GM21786 (cell line): ENCODE measurements at regions not wholly inside any gene's neighbourhood (a gene's known extent, or its start where the extent isn't known, plus 50 kb on each side); places are given as distances from the start of the nearest gene placed in this dataset.
"Not testable (repeated sequence)": the region's sequence is repeated elsewhere in the genome, so short reads cannot be mapped to it uniquely, and the experiment has no call there.

Source experiments
- ATAC-seq: cut with Tn5 transposase; IDR thresholded peaks from one replicate; pipeline ENCODE4 v1.9.1; 2021; ENCODE audit not compliant: unreplicated experiment

DNA sequence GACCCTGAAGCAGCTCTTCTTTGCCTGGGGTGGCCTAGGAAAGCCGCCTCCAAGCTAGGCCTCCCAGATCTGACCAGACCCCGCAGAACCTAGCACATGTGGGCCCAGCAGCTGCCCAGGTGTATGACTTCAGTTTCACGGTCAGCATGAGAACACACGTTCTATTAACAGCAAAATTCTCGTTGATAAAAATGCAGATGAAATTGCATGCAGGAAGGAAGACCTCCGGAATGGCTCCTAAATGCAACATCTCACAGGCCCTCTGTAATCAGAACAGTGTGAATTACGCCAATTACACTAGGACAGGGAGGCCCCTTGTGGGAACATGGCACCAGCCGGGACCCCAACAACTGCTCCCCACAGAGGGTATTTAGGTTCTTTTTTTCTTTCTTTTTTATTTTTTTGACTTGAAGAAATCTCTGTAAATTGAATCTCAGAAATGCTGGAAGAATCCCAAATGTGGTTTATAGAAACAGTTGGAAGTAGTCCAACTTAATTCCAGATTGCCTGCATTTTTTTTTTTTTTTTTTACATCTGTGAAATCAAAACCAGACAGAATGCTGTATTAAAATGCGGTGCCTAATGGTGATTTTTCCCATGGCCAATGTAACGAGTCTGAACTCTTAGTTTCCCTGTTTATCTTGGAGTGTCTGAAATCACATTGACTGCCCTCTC lies 185.1 kb downstream of the NPIPB11 start:
- not testable (repeated sequence) for ATAC-seq

DNA sequence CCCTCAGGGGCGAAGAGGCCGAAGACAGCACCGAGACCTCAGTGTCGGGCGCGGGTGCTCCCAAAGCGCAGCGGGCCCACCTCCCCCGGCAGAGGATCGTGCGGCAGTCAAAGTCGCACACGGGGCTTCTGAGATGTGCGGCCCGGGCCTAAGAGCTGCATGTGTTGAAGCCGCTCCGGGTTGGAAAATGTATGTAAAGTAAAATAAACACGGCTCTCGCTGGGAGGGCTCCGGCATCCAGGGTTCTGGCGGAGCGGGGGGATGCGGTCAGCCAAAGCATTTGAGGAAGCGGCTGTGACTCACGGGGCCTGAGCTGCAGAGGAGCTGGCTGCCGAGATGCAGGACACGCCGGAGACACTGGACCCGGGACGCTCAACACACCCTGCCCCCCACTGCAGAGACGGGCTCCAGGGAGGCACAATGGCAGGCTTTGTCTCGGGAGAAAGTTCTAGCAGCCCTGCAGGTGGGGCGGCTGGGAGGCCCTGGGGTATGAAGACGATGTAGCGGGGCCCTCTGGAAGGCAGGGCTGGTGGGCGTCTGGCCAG lies 185.8 kb downstream of the NPIPB11 start:
- not testable (repeated sequence) for ATAC-seq

GRCh38 chr16:29219966-29220646 lies 186.4 kb downstream of the NPIPB11 start:
- not testable (repeated sequence) for ATAC-seq

DNA sequence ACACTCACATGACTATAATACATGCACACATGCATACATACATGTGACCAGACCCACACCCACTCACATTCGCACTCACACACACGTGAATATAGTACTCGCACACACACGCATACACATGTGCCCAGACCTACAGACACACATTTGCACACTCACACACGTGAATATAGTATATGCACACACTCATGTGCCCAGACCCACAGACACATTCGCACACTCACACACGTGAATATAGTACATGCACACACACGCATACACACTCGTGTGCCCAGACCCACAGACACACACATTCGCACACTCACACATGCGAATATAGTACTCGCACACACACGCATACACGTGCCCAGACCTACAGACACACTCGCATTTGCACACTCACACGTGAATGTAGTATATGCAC lies 186.9 kb downstream of the NPIPB11 start:
- not testable (repeated sequence) for ATAC-seq

DNA sequence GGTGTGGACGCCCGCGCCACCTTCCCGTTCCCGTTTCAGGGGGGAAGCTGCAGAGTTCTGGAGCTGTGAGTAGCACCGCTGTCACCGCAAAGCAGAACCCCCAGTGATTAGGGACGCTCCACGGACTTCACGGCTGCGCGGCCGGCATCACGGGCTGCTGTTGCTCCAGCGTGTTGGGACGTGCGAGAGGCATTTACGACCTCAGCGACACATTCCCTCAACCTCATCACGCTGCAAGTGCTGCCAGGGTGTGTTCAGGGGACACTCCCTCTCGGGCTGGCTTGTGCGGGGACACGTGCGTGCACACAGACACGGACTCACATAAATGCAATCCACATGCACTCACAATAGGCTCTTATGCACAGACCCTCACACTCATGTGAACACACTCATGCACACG lies 187.9 kb downstream of the NPIPB11 start:
- not testable (repeated sequence) for ATAC-seq

GRCh38 chr16:29218171-29218570 lies 188.3 kb downstream of the NPIPB11 start:
- ATAC-seq = not testable (repeated sequence)

DNA sequence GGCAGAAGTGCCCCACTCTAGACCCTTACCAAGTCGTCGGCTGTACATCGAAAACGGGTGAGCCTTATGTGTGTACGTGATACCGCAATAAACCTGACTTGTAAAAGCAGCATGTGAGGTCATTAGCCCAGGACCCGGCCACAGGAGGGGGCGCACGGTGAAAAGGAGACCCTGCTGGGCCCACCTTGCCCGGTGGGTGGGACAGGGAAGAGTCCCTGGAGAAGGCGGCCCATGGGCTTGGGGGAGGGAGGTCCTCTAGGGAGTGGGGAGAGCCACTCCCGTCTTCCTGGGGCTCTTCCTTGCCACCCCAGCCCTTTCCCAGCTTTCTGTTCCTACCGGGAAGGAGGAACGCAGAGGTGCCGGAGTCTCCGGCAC lies 188.8 kb downstream of the NPIPB11 start:
- not testable (repeated sequence) for ATAC-seq

GRCh38 chr16:29217104-29217751 lies 189.3 kb downstream of the NPIPB11 start:
- ATAC-seq = not testable (repeated sequence)

- ATAC-seq = not testable (repeated sequence)
These were observed 192.7 kb downstream of the NPIPB11 start for GRCh38 chr16:29213770-29214169.

- not testable (repeated sequence) for ATAC-seq
These were observed 193.3 kb downstream of the NPIPB11 start for GRCh38 chr16:29213251-29213650.

- not testable (repeated sequence) for ATAC-seq
These were observed 194.2 kb downstream of the NPIPB11 start for GRCh38 chr16:29212084-29213027.

GRCh38 chr16:29211456-29211855 lies 195.1 kb downstream of the NPIPB11 start:
- ATAC-seq = not testable (repeated sequence)

- not testable (repeated sequence) for ATAC-seq
These were observed 196.0 kb downstream of the NPIPB11 start for GRCh38 chr16:29210299-29211150.

DNA sequence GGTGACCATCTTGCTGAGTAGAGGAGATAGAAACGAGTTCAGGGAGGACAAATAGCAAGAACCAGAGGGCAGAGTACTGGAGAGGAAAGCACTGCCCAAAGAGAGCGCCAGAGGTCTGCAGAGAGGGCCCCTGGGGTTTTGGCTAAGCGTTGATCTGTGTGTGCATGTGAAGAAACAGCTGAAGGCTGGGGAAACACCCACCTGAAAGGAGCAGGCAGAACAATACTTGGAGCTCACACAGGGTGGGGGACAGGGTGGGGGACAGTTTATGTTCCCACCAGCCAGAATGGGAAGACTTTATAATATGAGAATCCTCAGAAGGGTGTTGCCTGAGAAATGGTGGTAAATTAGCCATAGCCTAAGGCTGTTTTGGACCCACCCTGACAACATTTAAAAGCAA lies 200.4 kb downstream of the NPIPB11 start:
- not testable (repeated sequence) for ATAC-seq

DNA sequence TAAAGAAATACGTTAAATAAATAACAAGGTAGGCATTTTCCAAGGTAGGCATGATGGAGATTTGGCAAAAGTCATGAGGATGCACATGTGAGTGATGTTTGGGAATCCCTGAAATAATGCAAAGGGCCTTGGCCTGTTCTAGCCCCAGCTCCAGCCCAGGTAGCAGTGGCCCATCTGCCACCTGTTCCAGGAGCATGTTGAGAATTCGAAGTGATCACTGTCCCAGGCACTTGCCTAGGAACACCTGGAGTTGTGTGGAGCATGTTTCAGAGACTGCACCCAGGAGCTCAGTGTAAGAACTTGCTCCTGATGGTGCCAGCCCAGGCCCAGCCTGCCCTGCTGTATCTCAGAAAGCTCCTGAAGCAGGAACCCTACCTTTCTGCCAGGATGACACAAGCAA lies 201.4 kb downstream of the NPIPB11 start:
- not testable (repeated sequence) for ATAC-seq

- ATAC-seq = no peak
These were observed 201.7 kb downstream of the NPIPB11 start for GRCh38 chr16:29204806-29205135.

DNA sequence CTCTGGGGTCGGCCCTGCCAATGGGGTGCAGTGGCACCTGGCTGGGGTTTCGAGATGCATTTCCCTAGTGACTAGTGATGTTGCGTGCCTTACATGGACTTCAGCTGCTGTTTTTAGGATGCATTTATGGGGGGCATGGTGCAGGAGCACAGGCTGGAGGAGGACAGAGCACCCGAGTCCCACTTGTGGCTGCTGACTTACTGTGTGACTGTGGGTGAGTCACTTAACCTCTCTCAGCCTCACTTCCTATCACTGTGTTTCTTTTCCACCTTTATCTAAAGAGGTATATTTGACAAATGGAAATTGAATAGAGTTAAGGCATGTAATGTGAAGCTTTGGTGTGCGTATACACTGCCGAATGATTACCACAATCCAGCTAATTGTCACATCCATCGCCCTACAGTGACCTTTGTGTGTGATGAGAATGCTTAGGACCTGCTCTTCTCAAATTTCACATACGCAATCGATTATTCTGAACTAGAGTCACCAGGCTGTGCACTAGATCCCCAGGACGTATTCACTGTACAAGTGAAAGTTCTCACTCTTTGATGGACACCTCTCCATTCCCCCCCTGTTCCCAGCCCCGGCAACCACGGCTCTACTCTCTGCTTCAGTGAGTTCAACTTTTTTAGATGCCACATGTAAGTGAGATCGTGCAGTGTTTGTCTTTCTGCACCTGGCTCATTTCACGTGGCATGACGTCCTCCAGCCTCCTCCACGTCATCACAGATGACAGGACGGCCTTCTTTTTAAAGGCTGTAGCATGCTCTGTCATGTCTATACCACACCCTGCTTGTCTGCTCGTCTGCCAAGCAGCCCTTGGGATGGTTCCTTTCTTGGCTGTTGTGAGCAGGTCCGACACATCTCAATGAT lies 202.3 kb downstream of the NPIPB11 start:
- ATAC-seq = not testable (repeated sequence)

DNA sequence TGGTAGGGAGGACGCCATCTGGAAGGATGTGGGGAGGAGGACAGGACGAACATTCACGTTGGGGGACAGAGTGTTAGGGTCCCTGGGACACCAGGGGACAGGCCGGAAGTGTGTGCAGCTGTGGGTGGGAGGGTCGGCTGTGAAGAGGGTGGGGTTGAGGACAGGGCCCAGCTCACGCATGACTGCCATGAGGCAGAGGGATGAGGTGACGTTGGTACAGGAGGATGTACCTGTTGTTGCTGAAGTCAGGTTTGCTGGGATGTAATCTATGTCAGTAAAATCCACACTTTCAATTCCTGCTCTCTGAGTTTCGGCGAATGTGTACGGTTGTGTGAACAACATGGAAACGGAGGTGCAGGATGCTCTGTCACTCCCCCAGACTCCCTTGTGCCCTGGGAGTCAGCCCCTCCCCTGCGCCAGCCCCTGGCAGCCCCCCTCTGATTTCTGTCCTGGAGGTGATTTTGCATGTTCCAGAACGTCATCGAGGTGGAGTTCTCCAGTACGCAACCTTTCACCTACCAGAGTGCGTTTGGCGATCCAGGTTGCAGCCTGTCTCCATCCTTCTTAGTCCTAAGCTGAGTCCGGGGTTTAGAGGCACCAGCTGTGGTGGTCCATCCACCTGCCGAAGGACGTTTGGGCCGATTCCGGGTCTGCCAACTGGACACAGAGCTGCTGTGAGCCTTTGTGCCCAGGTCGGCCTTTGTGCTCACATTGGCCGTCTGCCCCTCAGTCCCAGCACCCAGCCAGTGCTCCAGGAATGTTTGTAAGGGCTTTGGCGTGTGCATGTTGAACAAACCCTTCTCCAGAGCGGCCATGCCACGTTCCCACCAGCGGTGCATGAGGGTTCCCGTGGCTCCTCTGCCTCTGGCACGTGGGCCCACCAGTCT lies 203.2 kb downstream of the NPIPB11 start:
- ATAC-seq = not testable (repeated sequence)
